ENCODE measurements at regions not wholly inside any gene's neighbourhood (a gene's known extent, or its start where the extent isn't known, plus 50 kb on each side); places are given as distances from the start of the nearest gene placed in this dataset.

DNA sequence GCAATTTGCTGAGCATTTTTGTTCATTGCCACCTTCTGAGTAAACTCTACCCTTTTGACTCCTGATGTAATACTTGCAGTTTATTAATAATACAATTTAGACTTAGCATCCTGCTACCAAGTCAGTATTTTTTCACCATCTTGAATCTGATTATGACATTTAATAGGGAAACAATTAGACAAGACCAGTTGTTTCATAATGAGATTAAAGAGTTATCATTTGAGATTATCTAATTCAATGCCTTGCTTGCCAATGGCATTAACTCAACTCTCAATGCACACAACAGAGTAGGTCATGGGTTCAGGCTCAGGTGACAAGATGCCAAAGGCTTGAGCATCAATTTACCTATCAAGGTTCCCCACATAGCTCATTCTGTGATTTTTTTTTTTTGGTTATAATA, 488.4 kb downstream of the DISC1 start:
- POLR2A ChIA-PET, result no interaction called here
- CTCF ChIA-PET, result interaction anchor here (1.3 kb wide), 1 partner anchor 23 kb away, joined by 3 read pairs; no protein-coding TSS in a partner anchor
- DNase-seq (ENCODE audit: low read depth), result no peak
- Histone ChIP-seq H3K4me3 (ENCODE audit: low read depth, low read length) (no peak overlapping the region), H3K27me3 (ENCODE audit: control insufficient read depth, insufficient read depth, low read length) (no peaks in the 10 kb centered on the region), H3K36me3 (ENCODE audit: control insufficient read depth, insufficient read depth, low read length) (no peaks in the 10 kb centered on the region)
- TF ChIP-seq, protein P1, sequence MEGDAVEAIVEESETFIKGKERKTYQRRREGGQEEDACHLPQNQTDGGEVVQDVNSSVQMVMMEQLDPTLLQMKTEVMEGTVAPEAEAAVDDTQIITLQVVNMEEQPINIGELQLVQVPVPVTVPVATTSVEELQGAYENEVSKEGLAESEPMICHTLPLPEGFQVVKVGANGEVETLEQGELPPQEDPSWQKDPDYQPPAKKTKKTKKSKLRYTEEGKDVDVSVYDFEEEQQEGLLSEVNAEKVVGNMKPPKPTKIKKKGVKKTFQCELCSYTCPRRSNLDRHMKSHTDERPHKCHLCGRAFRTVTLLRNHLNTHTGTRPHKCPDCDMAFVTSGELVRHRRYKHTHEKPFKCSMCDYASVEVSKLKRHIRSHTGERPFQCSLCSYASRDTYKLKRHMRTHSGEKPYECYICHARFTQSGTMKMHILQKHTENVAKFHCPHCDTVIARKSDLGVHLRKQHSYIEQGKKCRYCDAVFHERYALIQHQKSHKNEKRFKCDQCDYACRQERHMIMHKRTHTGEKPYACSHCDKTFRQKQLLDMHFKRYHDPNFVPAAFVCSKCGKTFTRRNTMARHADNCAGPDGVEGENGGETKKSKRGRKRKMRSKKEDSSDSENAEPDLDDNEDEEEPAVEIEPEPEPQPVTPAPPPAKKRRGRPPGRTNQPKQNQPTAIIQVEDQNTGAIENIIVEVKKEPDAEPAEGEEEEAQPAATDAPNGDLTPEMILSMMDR (IDR thresholded peaks at IDR 0.05; ENCODE audit: insufficient read depth, low read depth, low read length), result no peak

DNA sequence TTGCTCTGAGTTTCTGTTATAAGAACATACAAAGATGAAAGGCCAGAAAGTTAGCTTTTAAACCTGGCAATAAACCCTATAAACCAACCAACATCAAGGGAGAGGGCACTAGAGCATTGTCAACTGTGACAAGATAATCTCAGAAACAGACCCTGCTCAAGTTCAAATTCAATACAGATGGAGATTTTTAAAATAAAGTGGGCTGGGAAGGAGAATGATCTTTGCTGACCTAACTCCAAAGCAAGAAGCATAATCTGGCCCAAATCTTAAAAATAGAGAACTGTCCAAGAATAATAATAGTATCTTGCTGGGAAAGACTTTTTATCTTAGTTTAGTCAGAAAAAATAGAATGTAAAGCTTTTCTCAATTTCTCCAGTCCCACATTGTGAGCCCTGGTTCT, 485.5 kb downstream of the DISC1 start:
- TF ChIP-seq, protein P1 (IDR thresholded peaks at IDR 0.05; ENCODE audit: insufficient read depth, low read depth, low read length), result no peak
- DNase-seq (ENCODE audit: low read depth), result no peak
- Histone ChIP-seq H3K27me3 (ENCODE audit: control insufficient read depth, insufficient read depth, low read length) (no peaks in the 10 kb centered on the region), H3K4me3 (ENCODE audit: low read depth, low read length) (no peak overlapping the region), H3K36me3 (ENCODE audit: control insufficient read depth, insufficient read depth, low read length) (no peaks in the 10 kb centered on the region)
- ChIA-PET POLR2A (no interaction called here), CTCF (interaction anchor here (1.0 to 2.5 kb wide), 2 partner anchors 245 to 247 kb away, joined by 4 to 6 read pairs; no protein-coding TSS in a partner anchor)

DNA sequence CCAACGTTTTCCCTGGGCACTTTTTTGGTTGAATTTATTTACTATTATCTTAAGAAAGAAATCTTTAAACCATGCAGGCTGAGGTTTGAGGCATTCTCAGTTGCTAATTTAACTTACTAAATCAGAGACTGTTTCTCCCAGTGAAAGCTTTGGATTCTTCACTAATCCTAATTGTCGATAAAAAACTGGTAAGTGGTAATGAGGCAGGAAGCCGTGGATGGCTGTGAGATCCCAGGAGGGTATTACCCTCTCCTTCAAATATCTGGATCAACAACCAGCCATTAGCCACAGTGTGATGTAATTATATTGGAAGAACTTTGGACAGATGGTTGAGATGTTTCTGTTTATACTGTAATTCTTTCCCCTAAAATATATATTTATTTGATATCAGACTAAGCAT, 485.0 kb downstream of the DISC1 start:
- TF ChIP-seq, protein P1 (IDR thresholded peaks at IDR 0.05; ENCODE audit: insufficient read depth, low read depth, low read length), result no peak
- ChIA-PET CTCF (interaction anchor here (1.0 to 2.5 kb wide), 2 partner anchors 245 to 246 kb away, joined by 4 to 6 read pairs; no protein-coding TSS in a partner anchor), POLR2A (no interaction called here)
- Histone ChIP-seq H3K36me3 (ENCODE audit: control insufficient read depth, insufficient read depth, low read length) (no peaks in the 10 kb centered on the region), H3K4me3 (ENCODE audit: low read depth, low read length) (no peak overlapping the region), H3K27me3 (ENCODE audit: control insufficient read depth, insufficient read depth, low read length) (no peaks in the 10 kb centered on the region)
- no peak for DNase-seq (ENCODE audit: low read depth)

DNA sequence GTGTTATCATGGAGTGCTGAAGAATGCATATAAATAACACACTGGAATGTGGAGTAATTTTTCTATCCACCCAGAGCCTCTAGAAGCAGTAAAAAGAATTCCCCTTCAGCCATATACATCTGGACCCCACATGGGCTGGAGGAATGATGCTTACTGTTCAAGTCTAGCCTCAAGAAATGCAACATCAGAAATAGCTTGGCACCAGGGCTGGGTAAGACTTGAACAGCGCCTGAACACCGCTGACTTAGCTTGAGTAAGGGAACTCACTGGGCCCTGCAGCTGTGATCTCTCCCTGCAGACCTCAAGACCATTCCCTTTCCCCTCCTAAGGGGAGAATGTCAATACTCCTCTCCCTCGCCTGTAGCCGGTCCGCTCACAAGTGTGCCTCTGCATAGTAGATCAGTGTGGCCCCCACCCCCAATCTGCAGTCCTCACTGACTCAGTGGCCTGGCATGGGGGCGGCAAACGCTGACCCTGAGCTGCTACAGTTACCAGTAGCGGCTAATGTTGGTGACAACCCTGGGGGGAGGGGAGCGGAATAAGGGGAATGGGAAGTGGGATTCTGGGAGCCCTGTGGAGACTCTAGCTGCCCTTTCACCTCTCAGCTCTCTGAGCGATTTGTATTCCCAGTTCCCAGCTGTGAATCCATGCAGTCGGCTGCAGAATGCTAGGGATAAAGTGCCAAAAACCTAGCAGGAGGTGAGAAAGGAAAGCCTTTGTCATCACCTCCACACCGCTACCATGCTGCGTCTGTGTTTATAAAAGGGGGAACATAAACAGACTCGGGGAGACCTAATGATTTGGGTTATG, 483.9 kb downstream of the DISC1 start:
- TF ChIP-seq, protein P1 (IDR thresholded peaks at IDR 0.05; ENCODE audit: insufficient read depth, low read depth, low read length), result no peak
- Histone ChIP-seq H3K36me3 (ENCODE audit: control insufficient read depth, insufficient read depth, low read length) (no peaks in the 10 kb centered on the region), H3K4me3 (ENCODE audit: low read depth, low read length) (no peak overlapping the region), H3K27me3 (ENCODE audit: control insufficient read depth, insufficient read depth, low read length) (no peaks in the 10 kb centered on the region)
- ChIA-PET POLR2A (interaction anchor here (0.7 kb wide), 1 partner anchor 334 kb away, joined by 3 read pairs; no protein-coding TSS in a partner anchor), CTCF (interaction anchor here (0.9 to 2.5 kb wide), 3 partner anchors 17 to 244 kb away, joined by 3 to 6 read pairs (median 4); no protein-coding TSS in a partner anchor)
- DNase-seq (ENCODE audit: low read depth), result peak; percentile 93

DNA sequence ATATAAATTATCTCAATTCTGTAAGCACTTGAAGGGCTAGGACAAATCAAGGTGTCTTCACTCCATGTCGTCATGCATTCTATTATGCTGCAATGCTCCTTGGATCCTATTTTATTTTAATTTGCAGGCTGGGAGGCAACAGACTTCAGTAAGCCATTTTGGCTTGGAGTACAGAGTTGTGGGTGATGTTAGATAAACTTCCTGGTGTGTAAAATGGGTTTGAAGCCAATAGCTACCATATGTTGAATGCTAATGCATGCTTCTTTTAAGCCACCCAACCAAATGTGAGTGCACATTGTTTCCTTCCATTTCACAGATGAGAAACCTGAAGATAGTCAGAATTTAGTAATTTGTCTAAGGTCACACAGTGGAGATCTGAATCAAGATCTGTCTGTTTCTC, 482.8 kb downstream of the DISC1 start:
- Histone ChIP-seq H3K4me3 (ENCODE audit: low read depth, low read length) (no peak overlapping the region), H3K27me3 (ENCODE audit: control insufficient read depth, insufficient read depth, low read length) (no peaks in the 10 kb centered on the region), H3K36me3 (ENCODE audit: control insufficient read depth, insufficient read depth, low read length) (no peaks in the 10 kb centered on the region)
- no peak for DNase-seq (ENCODE audit: low read depth)
- POLR2A ChIA-PET, result no interaction called here
- CTCF ChIA-PET, result interaction anchor here (0.6 to 2.5 kb wide), 3 partner anchors 18 to 367 kb away, joined by 3 to 6 read pairs (median 3); no protein-coding TSS in a partner anchor
- TF ChIP-seq, protein P1 (IDR thresholded peaks at IDR 0.05; ENCODE audit: insufficient read depth, low read depth, low read length), result no peak
